ENCODE measurements at regions not wholly inside any gene's neighbourhood (a gene's known extent, or its start where the extent isn't known, plus 50 kb on each side); places are given as distances from the start of the nearest gene placed in this dataset.

GRCh38 chr11:109343242-109343641, 78.7 kb upstream of the C11orf87 start:
- ChIA-PET POLR2A (no interaction called here), CTCF (interaction anchor here (0.6 kb wide), 1 partner anchor 73 kb away, joined by 6 read pairs; no protein-coding TSS in a partner anchor)
- Mint-ChIP-seq H3K9me3 (ENCODE audit: unreplicated experiment) (no peaks in the 10 kb centered on the region), H3K36me3 (ENCODE audit: insufficient read depth, unreplicated experiment) (no peaks in the 10 kb centered on the region), H3K27ac (ENCODE audit: low read depth, unreplicated experiment) (no peak overlapping the region), H3K27me3 (ENCODE audit: insufficient read depth, unreplicated experiment) (no peaks in the 10 kb centered on the region), H3K4me1 (ENCODE audit: insufficient read depth, unreplicated experiment) (peaks cover 5% of the 10 kb centered on the region), H3K4me3 (ENCODE audit: unreplicated experiment) (no peak overlapping the region)
- DNase-seq (ENCODE audit: unreplicated experiment) = no peak
- intact Hi-C loops (cut with micrococcal nuclease) = no loop called here
- no peak for TF ChIP-seq CTCF (IDR thresholded peaks at IDR 0.05; ENCODE audit: unreplicated experiment)
- no TSS peak for BruUV-seq (replicated peaks)

DNA sequence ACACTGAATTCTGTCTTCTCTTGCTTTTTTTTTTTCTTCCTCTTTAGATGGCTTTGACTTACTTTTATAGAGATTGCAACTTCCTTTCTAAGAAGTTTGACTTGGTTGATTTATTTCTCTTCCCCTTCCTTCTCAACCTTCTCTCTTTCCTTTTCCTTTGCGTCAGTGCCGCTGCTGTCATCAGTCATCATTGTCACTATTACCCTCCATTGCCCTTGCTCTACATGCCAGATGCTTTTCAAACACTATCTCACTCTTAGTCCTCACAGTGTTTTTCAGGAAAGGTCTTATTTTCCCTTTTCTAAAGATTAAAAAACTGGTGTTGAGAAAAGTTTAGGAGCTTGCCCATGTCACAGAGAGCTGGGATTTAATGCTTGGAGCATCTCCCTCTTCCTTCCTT, 74.7 kb upstream of the C11orf87 start:
- CTCF ChIA-PET = no interaction called here
- H3K4me3 Mint-ChIP-seq (ENCODE audit: unreplicated experiment) = no peak overlapping the region
- intact Hi-C loops (cut with micrococcal nuclease) = no loop called here
- no peaks in the 10 kb centered on the region for H3K9me3 Mint-ChIP-seq (ENCODE audit: unreplicated experiment)
- no peaks in the 10 kb centered on the region for H3K36me3 Mint-ChIP-seq (ENCODE audit: insufficient read depth, unreplicated experiment)
- no peaks in the 10 kb centered on the region for H3K27me3 Mint-ChIP-seq (ENCODE audit: insufficient read depth, unreplicated experiment)
- H3K4me1 Mint-ChIP-seq (ENCODE audit: insufficient read depth, unreplicated experiment) = peaks cover 2% of the 10 kb centered on the region
- H3K27ac Mint-ChIP-seq (ENCODE audit: low read depth, unreplicated experiment) = no peak overlapping the region
- no peak for DNase-seq (ENCODE audit: unreplicated experiment)
- POLR2A ChIA-PET = no interaction called here
- TF ChIP-seq CTCF (IDR thresholded peaks at IDR 0.05; ENCODE audit: unreplicated experiment) = no peak
- no TSS peak for BruUV-seq (replicated peaks)

GRCh38 chr11:109349276-109350080, 72.5 kb upstream of the C11orf87 start:
- no peak for TF ChIP-seq CTCF (IDR thresholded peaks at IDR 0.05; ENCODE audit: unreplicated experiment)
- Mint-ChIP-seq H3K36me3 (ENCODE audit: insufficient read depth, unreplicated experiment) (no peaks in the 10 kb centered on the region), H3K9me3 (ENCODE audit: unreplicated experiment) (no peaks in the 10 kb centered on the region), H3K27me3 (ENCODE audit: insufficient read depth, unreplicated experiment) (no peaks in the 10 kb centered on the region), H3K4me1 (ENCODE audit: insufficient read depth, unreplicated experiment) (no peaks in the 10 kb centered on the region), H3K27ac (ENCODE audit: low read depth, unreplicated experiment) (no peak overlapping the region), H3K4me3 (ENCODE audit: unreplicated experiment) (no peak overlapping the region)
- ChIA-PET POLR2A (interaction anchor here (0.5 kb wide), 1 partner anchor 41 kb away, joined by 4 read pairs; no protein-coding TSS in a partner anchor), CTCF (no interaction called here)
- no peak for DNase-seq (ENCODE audit: unreplicated experiment)
- no TSS peak for BruUV-seq (replicated peaks)
- intact Hi-C loops (cut with micrococcal nuclease) = no loop called here

DNA sequence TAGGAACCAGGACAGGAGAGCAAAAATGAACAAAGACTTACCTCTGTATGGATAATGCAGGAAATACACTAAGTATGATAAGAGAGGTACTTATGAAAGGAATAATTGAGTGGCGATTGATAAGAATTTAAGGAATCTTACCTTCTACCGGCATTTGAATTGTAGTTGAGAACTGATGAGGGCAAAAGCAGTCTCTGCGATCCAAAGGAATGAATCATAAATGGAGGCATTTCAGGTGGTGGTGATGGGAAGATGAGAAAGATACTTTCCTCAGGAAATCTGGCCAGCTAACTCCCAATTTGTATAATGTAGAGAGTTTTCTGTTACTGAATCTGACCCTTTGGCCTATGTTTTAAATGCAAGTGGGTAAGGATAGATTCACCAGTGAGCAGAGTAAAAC, 71.9 kb upstream of the C11orf87 start:
- TF ChIP-seq CTCF (IDR thresholded peaks at IDR 0.05; ENCODE audit: unreplicated experiment) = no peak
- no peak for DNase-seq (ENCODE audit: unreplicated experiment)
- Mint-ChIP-seq H3K4me1 (ENCODE audit: insufficient read depth, unreplicated experiment) (no peaks in the 10 kb centered on the region), H3K36me3 (ENCODE audit: insufficient read depth, unreplicated experiment) (no peaks in the 10 kb centered on the region), H3K27ac (ENCODE audit: low read depth, unreplicated experiment) (no peak overlapping the region), H3K9me3 (ENCODE audit: unreplicated experiment) (no peaks in the 10 kb centered on the region), H3K4me3 (ENCODE audit: unreplicated experiment) (no peak overlapping the region), H3K27me3 (ENCODE audit: insufficient read depth, unreplicated experiment) (no peaks in the 10 kb centered on the region)
- BruUV-seq (replicated peaks) = no TSS peak
- POLR2A ChIA-PET = no interaction called here
- intact Hi-C loops (cut with micrococcal nuclease) = no loop called here
- CTCF ChIA-PET = no interaction called here
